Panc1 (cell line): ENCODE measurements at regions not wholly inside any gene's neighbourhood (a gene's known extent, or its start where the extent isn't known, plus 50 kb on each side); places are given as distances from the start of the nearest gene placed in this dataset.
A peak's percentile ranks its signal among the peaks of the same experiment; 100 is the strongest.

Experiments used
- POLR2AphosphoS5 ChIP-seq: IDR thresholded peaks from 2 replicates; pipeline ENCODE4 v1.6.1; 2012; ENCODE audit warnings: mild to moderate bottlenecking, low read depth, low read length, moderate library complexity
- TF ChIP-seq, protein P1 (sequence below): fragments of 450-650 bp; IDR thresholded peaks from 2 replicates; pipeline ENCODE4 v1.5.1; 2017; ENCODE audit warnings: mild to moderate bottlenecking

GRCh38 chr12:126139355-126139754, 1074.1 kb downstream of the AACS start:
- TF ChIP-seq POLR2AphosphoS5, result no peak
- TF ChIP-seq, protein P1, sequence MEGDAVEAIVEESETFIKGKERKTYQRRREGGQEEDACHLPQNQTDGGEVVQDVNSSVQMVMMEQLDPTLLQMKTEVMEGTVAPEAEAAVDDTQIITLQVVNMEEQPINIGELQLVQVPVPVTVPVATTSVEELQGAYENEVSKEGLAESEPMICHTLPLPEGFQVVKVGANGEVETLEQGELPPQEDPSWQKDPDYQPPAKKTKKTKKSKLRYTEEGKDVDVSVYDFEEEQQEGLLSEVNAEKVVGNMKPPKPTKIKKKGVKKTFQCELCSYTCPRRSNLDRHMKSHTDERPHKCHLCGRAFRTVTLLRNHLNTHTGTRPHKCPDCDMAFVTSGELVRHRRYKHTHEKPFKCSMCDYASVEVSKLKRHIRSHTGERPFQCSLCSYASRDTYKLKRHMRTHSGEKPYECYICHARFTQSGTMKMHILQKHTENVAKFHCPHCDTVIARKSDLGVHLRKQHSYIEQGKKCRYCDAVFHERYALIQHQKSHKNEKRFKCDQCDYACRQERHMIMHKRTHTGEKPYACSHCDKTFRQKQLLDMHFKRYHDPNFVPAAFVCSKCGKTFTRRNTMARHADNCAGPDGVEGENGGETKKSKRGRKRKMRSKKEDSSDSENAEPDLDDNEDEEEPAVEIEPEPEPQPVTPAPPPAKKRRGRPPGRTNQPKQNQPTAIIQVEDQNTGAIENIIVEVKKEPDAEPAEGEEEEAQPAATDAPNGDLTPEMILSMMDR, result peak; percentile 18; the same call in 1 of the 2 replicates
